HG02884 (cell line): ENCODE measurements at regions not wholly inside any gene's neighbourhood (a gene's known extent, or its start where the extent isn't known, plus 50 kb on each side); places are given as distances from the start of the nearest gene placed in this dataset.
"Not testable (repeated sequence)": the region's sequence is repeated elsewhere in the genome, so short reads cannot be mapped to it uniquely, and the experiment has no call there.

Experiments used
- ATAC-seq: cut with Tn5 transposase; IDR thresholded peaks from one replicate; pipeline ENCODE4 v1.9.1; 2021; ENCODE audit warnings: mild to moderate bottlenecking, moderate library complexity; ENCODE audit not compliant: unreplicated experiment

DNA sequence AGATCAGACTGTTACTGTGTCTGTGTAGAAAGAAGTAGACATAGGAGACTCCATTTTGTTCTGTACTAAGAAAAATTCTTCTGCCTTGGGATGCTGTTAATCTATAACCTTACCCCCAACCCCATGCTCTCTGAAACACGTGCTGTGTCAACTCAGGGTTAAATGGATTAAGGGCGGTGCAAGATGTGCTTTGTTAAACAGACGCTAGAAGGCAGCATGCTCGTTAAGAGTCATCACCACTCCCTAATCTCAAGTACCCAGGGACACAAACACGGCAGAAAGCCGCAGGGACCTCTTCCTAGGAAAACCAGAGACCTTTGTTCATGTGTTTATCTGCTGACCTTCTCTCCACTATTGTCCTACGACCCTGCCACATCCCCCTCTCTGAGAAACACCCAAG, 137.0 kb upstream of the PROKR2 start:
- ATAC-seq = not testable (repeated sequence)

DNA sequence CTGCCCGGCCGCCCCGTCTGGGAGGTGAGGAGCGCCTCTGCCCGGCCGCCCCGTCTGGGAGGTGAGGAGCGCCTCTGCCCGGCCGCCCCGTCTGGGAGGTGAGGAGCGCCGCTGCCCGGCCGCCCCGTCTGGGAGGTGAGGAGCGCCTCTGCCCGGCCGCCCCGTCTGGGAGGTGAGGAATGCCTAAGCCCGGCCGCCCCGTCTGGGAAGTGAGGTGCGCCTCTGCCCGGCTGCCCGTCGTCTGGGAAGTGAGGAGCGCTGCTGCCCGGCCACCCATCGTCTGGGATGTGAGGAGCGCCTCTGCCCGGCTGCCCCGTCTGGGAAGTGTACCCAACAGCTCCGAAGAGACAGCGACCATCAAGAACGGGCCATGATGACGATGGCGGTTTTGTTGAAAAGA, 136.6 kb upstream of the PROKR2 start:
- not testable (repeated sequence) for ATAC-seq

DNA sequence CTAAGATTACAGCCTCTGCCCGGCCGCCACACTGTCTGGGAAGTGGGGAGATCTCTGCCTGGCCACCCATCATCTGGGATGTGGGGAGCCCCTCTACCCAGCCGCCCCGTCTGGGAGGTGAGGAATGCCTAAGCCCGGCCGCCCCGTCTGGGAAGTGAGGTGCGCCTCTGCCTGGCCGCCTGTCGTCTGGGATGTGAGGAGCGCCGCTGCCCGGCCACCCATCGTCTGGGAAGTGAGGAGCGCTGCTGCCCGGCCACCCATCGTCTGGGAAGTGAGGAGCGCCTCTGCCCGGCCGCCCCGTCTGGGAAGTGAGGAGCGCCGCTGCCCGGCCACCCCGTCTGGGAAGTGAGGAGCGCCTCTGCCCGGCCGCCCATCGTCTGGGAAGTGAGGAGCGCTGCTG, 135.9 kb upstream of the PROKR2 start:
- not testable (repeated sequence) for ATAC-seq

DNA sequence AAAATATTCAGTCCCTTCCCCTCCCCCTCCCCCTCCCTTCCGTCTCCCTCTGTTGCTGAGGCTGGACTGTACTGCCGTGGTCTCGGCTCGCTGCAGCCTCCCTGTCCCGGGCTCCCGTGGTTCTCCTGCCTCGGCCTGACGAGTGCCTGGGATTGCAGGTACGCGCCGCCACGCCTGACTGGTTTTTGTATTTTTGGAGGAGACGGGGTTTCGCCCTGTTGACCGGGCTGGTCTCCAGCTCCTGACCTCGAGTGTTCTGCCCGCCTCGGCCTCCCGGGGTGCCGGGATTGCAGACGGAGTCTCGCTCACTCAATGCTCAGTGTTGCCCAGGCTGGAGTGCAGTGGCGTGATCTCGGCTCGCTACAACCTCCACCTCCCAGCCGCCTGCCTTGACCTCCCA, 135.5 kb upstream of the PROKR2 start:
- not testable (repeated sequence) for ATAC-seq

DNA sequence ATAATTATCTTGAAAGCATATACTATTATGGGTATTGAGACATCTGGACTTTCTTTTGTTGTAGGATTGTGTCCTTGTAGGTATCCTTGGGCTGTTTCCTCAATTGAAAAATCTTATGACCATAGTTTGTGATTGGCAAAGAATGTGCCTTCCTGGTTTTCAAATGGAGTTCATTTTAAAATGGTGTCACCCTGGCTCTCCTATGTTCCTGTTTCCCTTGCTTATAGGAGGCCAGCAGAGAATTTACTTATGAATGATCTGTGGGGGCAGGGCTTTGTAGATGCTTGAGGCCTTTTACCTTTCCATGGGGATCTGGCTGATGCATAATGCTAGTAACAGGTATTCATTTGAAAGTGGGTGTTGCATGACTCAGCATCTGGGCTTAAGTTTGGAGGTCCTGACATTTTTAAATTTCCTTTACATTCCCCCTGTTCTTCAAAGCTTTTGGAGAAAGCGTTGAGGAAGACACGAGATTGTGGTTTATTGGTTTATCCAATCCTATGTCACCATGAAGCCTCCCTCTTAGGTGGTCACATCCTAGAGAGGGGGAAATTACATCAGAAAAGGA, 135.0 kb upstream of the PROKR2 start:
- ATAC-seq = no peak

DNA sequence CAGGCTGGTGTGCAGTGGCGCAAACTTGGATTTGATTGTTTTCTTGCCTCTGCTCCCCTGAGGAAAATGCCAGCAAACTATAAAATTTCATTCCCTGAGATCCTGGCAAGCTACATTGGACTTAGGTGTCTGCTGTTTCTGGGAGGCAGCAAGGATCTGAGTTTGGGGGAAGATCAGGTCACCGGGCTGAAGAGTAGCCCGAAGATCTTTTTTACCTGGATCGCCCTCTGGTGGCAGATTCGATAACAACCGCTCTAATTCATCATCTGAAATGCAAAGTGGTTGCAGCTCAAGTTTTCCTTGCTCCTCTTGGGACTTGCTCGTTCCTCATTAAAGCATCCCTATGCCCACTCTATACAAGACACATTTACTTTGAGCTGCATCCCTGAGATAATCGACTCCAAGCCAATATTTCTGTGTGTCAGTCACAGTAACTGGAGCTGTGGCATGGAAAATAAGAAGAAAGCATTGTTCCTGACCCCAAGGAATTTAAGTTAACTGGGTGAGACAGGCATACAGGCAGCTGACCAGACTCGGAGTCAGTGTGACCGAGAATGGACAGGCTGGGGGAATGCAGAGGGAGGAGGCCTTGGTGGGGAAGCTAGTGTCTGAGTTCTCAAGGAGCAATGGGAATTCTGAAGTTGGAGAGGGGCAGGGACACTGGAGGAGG, 131.8 kb upstream of the PROKR2 start:
- no peak for ATAC-seq

DNA sequence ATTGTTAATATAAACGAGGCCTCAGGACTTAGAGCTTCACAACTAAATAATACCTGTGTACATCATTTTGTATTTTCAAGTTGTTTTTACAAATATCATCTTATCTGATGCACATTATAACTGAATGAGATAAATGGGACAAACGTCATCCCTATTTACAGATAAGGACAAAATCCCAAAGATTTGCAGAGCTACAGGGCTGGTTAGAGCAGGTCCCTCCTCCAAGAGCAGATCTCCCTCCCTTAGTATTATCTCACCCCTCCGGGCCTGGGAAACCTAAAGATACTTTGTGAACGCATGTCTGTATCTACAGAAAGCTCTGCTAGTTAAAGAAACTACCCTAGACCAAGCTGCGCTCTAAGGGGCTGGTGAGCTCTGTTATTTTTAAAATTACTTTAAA, 130.4 kb upstream of the PROKR2 start:
- ATAC-seq = no peak

DNA sequence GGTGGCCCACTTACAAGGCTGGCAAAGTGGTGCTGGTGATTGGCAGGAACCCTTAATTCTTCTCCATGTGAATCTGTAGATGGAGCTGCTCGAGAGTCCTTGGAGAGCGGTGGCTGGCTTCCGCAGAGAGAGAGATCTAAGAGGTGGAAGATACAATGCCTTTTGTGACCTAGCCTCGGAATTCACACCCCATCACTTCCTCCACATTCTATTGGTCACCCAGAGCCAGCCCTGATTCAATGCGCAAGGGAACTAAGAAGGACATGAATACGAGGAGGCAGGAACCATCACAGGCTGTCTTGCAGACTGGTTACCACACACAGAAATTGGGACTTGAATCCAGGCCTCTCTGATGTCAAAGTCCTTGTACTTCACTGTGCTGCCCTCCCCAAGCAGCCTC, 128.9 kb upstream of the PROKR2 start:
- ATAC-seq = no peak

DNA sequence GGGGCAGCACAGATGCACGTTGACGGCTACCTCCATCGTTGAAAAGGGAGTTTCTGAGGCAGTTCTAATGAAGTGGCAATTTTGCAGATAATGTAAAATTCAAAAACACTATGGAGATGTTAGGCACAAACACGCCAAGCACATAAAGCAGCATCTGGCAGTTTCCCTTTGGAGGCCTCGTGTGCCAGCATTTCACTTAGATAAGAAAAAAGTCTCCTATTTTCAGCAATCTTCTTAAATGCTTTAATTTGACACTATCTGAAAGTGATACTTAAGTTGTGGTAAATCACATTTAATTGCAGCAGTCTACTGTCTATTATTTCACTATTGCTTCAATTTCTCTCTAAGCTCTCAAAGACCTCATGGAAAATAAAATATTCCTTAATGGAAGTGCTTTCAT, 125.3 kb upstream of the PROKR2 start:
- ATAC-seq = no peak

DNA sequence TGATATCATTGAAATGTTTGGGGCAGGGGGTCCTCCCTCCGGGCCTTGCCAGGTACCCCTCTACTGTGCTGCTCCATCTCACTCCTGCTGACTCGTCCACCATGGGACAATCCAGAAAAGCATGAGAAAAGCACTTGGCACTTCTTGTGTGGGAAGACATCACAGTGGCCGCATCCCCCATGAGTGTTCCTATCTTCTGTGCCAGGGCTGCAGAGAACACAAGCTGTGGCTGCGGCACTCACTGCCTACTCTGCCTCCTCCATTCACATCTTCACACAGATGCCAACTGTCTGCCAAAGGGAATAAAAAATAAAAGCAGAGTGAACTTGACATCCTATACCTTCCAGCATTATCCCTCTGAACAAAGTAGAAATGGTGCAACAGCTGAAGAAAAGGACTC, 117.4 kb upstream of the PROKR2 start:
- ATAC-seq = no peak

DNA sequence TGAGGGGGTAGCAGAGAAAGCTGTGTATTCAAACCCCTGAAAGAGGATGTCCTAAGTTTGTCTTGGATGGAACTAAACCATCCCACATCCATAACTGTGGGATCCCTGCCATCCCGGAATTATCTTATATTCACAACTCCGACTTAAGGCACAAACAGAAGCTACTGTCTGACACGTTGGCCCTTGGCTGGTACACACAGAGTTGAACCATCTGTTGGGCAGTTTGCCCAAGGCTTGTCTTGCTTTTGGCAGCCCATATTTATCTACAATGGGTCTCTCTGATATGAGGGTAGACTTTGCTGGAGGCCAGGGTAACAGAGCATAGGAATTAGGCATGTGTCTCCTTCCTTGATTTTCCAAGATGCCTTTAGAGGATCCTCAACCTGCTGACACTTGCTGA, 116.6 kb upstream of the PROKR2 start:
- ATAC-seq = no peak

DNA sequence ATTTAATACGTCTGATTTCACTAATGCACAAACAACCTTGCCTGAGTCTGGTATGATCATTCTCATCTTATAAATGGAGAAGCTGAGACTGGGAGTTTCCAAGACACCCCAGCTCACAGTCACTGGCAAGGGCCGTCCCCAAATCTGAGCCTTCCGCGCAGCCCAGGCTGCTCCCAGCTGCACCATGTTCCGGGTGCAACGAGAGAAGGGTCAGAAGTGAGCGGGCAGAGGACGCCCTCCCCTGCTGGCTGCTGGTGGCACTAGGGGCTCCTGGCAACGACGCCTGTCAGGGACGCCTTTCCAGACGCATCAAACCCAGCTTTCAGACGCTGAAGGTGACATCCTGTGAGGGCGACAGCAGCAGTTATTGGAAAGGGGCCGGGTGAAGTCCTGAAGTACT, 115.3 kb upstream of the PROKR2 start:
- no peak for ATAC-seq

DNA sequence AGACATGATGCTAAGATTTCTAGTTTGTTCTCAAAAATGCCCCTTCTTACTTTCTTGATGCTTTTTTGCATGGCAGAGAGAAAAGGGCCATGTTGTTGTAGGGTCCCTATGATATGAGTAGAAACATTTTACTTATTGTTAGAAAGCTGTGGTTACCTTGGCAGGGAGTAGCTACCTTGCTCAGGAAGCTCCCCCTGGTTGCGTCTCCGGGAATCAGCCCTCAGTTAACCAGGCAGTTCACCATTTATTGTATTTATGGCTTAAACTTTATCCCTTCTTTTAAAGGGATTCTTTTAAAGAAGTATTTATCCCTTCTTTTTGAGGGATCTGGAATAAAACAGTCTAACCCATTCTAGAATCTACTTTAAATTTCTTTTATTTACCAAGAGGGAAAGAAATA, 113.9 kb upstream of the PROKR2 start:
- ATAC-seq = no peak

DNA sequence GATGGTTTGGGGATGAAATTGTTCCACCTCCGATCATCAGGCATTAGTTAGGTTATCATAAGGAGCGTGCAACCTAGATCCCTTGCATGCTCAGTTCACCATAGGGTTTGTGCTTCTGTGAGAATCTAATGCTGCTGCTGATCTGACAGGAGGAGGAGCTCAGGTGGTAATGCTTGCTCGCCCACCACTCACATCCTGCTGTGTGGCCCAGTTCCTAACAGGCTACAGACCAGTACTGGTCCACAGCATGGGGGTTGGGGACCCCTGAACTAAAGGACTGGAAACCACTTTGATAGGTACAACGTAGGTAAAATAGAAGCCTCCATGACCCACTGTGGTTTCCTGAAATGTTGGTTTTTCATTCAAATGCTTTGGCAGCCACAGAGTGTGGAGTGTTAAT, 109.3 kb upstream of the PROKR2 start:
- no peak for ATAC-seq

DNA sequence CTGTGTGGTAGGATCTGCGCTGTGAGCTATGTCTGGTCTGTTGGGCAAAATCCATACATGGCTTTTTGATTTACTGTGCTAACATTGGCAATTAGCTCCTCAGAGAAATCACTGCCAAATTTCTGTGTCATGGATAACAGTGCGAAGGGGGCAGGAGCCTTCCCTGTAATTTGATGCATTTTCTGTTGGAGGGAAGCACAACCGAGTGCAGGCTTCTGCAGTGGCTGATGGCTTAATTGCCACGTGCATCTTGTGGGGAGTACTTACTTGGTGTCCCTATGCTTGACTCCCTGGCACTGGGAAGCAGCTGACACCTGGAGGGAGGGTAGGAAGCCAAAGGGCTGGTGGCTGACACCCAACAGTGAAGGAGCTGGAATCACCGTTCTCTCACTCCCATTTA, 99.3 kb upstream of the PROKR2 start:
- ATAC-seq = no peak

DNA sequence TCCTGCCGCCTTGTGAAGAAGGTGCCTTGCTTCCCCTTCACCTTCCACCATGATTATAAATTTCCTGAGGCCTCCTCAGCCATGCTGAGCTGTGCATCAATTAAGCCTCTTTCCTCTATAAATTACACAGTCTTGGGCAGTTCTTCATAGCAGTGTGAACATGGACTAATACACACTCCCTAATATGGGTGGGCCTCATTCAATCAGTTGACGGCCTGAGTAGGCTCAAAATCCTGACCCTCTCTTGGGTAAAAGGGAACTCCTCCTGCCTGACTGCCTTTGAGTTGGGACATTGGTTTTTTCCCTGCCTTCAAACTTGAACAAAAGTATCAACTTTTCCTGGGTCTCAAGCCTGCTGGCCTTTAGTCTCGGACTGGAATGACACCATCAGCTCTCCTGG, 96.6 kb upstream of the PROKR2 start:
- no peak for ATAC-seq

DNA sequence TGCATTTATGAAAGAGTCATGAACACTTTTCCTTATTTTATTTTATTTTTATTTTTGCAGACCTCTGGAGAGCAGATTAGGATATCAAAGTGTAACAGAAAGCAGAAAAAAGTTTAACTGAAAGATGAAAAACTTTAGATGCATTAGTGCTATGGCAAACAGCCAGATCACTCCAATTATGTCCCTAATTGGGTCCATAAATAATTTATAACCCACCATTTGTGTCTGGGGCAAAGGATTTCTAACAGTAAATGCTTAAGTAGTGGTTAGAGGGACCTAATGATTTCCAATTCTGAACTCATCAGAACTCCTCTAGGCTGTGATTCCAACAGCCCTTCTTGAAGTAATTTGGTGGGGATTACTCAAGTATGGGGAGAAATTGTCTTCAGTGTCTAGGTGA, 93.7 kb upstream of the PROKR2 start:
- no peak for ATAC-seq

DNA sequence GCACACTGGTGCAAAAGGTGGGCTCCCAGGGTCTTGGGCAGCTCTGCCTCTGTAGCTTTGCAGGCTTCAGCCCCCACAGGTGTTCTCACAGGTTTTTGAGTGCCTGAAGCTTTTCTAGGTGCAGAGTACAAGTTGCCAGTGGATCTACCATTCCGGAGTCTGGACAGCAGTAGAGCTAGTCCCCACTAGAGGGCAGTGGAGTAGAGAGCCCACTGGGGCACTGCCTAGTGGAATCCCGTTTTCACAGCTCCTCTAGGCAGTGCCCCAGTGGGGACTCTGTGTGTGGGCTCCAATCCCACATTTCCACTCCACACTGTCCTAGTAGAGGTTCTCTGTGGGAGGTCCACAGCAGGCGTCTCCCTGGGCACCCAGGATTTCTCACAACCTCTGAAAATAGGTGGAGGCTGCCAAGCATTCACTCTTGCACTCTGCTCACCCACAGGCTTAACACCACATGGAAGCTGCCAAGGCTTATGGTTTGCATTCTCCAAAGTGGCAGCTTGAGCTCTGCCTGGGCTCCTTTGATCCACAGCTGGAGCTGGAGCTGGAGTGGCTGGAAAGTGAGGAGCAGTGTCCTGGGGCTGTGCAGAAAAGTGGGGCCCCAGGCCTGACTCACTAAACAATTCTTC, 86.3 kb upstream of the PROKR2 start:
- peak; percentile 66 for ATAC-seq

DNA sequence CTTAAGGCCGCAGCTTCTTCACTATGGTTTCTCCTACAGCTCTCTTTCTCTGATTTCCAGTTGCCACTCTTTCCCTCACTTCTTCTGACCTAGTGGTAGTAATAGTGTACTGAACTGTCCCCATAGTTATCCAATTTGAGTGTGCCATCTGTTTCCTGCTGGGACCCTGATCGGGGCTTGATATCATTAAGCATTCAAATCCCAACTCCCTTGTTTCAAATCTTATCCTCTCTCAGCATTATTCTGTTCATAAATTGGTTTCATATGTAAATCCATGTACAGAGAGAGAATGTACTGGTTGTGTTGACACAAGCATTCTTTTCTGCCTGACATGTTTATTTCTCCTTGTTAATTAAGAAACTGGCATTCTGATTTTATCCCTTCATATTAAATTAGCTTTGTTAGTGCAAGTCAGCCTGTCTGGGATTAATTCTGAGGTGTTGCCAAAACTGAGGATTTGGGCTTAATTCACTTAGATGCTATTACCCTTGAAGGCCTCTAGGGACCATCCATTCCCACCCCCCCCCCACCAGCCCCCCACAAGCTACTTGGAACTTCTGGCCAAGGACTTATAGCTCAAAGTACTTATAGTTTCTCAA, 84.6 kb upstream of the PROKR2 start:
- no peak for ATAC-seq

DNA sequence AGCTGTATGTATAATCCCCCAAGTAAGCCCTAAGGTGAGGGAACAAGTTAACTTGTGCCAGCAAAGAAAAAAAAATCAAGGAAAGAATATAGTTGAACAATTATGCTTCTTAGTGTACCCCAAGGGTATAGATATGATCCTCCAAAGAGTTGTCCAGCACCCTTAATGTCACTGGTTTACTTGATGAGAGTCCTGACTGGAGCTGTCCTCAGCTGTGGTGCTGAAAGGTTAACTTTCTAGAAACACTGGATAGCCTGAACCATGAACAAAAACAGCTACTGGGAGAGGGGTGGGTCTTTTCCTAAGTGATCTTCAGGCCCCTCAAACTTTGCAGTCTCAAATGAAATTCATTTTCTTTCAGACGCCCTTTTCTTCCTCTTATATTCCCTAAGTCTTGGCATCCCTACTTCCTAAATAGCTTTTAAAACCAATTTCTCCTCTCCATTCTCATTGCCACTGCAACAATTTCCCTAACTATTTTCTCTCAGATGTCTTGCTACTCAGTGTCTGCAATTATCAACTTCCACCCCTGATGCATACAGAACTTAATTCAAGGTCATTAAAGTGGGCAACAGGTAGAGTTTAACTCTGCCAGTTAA, 83.5 kb upstream of the PROKR2 start:
- ATAC-seq = no peak

DNA sequence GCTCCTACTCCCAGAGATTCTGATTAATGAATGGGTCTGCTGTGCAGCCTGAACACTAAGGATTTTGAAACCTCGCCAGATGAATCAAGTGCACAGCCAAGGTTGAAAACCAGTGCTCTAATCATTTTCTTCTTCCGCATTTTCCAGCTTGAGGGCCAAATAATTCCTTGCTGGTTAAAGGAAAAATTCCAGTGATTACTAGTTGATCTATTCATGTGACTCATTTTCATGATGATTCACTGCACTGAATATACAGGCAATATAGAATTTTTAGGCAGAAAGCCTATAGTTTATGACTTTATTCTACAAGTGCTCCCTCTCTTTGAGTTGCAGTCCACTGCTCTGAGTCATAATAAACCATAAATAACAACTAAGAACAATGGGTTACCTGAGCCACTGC, 80.6 kb upstream of the PROKR2 start:
- no peak for ATAC-seq
